Neuronal stem cell (in vitro differentiated cells): ENCODE measurements at regions not wholly inside any gene's neighbourhood (a gene's known extent, or its start where the extent isn't known, plus 50 kb on each side); places are given as distances from the start of the nearest gene placed in this dataset.
A peak's percentile ranks its signal among the peaks of the same experiment; 100 is the strongest.

Experiments
- DNase-seq: peaks from one replicate; pipeline ENCODE4 v3.0.0-alpha.2; 2013; ENCODE audit warnings: low spot score
- H2AFZ ChIP-seq: one replicate; pipeline ENCODE4 v1.6.1; 2013; ENCODE audit warnings: mild to moderate bottlenecking, low read length, inconsistent platforms
- H2AK5ac ChIP-seq: 2 replicates; pipeline ENCODE4 v1.6.1; 2013; ENCODE audit warnings: low read depth, mild to moderate bottlenecking, inconsistent platforms, low read length, moderate library complexity, mixed read lengths
- H2BK120ac ChIP-seq: 2 replicates; pipeline ENCODE4 v1.6.1; 2013; ENCODE audit warnings: low read depth, mild to moderate bottlenecking, inconsistent platforms, low read length, moderate library complexity, mixed read lengths
- H2BK12ac ChIP-seq: one replicate; pipeline ENCODE4 v1.6.1; 2013; ENCODE audit warnings: low read length, inconsistent platforms
- H2BK15ac ChIP-seq: 2 replicates; pipeline ENCODE4 v1.6.1; 2013; ENCODE audit warnings: mild to moderate bottlenecking, low read length, inconsistent platforms, mixed read lengths
- H2BK5ac ChIP-seq: one replicate; pipeline ENCODE4 v1.6.1; 2013; ENCODE audit warnings: inconsistent platforms, mild to moderate bottlenecking, low read length, moderate library complexity
- H3K14ac ChIP-seq: one replicate; pipeline ENCODE4 v1.6.1; 2013; ENCODE audit warnings: low read length, inconsistent platforms
- H3K18ac ChIP-seq: 2 replicates; pipeline ENCODE4 v1.6.1; 2013; ENCODE audit warnings: low read length, inconsistent platforms
- H3K23ac ChIP-seq: 2 replicates; pipeline ENCODE4 v1.6.1; 2013; ENCODE audit warnings: low read depth, mild to moderate bottlenecking, mixed read lengths, low read length, inconsistent platforms; ENCODE audit not compliant: poor library complexity
- H3K27ac ChIP-seq: replicated peaks from 3 replicates; pipeline ENCODE4 v1.5.1; 2013; ENCODE audit warnings: low read length, inconsistent platforms
- H3K27me3 ChIP-seq, 3 experiments: 2 replicates each; pipeline ENCODE4 v1.6.1; 2013; ENCODE audit warnings: low read length in 3 of 3, mild to moderate bottlenecking in 2 of 3, inconsistent platforms in 1 of 3, low read depth in 1 of 3, mixed read lengths in 1 of 3, moderate library complexity in 1 of 3; ENCODE audit not compliant: control insufficient read depth in 3 of 3, insufficient read depth in 3 of 3
- H3K36me3 ChIP-seq, 2 donors: replicated peaks in 1 of 2; 2 replicates each; pipeline ENCODE4 v1.6.1; 2013; ENCODE audit warnings: low read length in 2 of 2; ENCODE audit not compliant: control insufficient read depth in 2 of 2, insufficient read depth in 2 of 2
- H3K4ac ChIP-seq: 2 replicates; pipeline ENCODE4 v1.6.1; 2013; ENCODE audit warnings: inconsistent platforms, mild to moderate bottlenecking, low read length, moderate library complexity
- H3K4me1 ChIP-seq, 2 donors: 1 replicate in 1 of 2; 2 replicates in 1 of 2; pipeline ENCODE4 v1.6.1; 2013; ENCODE audit warnings: low read length in 2 of 2, low read depth in 1 of 2; ENCODE audit not compliant: control insufficient read depth in 2 of 2, insufficient read depth in 1 of 2
- H3K4me2 ChIP-seq: one replicate; pipeline ENCODE4 v1.6.1; 2013; ENCODE audit warnings: mild to moderate bottlenecking, low read length, inconsistent platforms; ENCODE audit not compliant: insufficient read depth, poor library complexity, severe bottlenecking
- H3K4me3 ChIP-seq, 2 donors: 2 replicates each; pipeline ENCODE4 v1.5.1; 2013; ENCODE audit warnings: low read length in 2 of 2, mild to moderate bottlenecking in 2 of 2, inconsistent platforms in 1 of 2, moderate library complexity in 1 of 2
- H3K79me1 ChIP-seq: one replicate; pipeline ENCODE4 v1.6.1; 2013; ENCODE audit warnings: low read depth, mild to moderate bottlenecking, inconsistent platforms, low read length, moderate library complexity
- H3K9ac ChIP-seq: one replicate; pipeline ENCODE4 v1.6.1; 2013; ENCODE audit warnings: mild to moderate bottlenecking, low read depth, low read length, inconsistent platforms; ENCODE audit not compliant: poor library complexity
- H3K9me3 ChIP-seq, 2 donors: replicated peaks in 1 of 2; 2 replicates each; pipeline versions ENCODE3 to v1.6.1; 2013; ENCODE audit warnings: low read length in 2 of 2, mild to moderate bottlenecking in 2 of 2, inconsistent platforms in 1 of 2, low read depth in 1 of 2, mixed read lengths in 1 of 2, moderate library complexity in 1 of 2; ENCODE audit not compliant: control insufficient read depth in 2 of 2, insufficient read depth in 1 of 2
- H4K8ac ChIP-seq: one replicate; pipeline ENCODE4 v1.6.1; 2013; ENCODE audit warnings: low read depth, mild to moderate bottlenecking, inconsistent platforms, low read length, moderate library complexity
- H4K91ac ChIP-seq: one replicate; pipeline ENCODE4 v1.6.1; 2013; ENCODE audit warnings: low read length, low read depth, mild to moderate bottlenecking, inconsistent platforms; ENCODE audit not compliant: poor library complexity
- WGBS, 2 donors: extraction: QIAGEN DNeasy Blood & Tissue Kit; methylation state at CpG; one replicate each; pipeline ENCODE4 v1.1.7; 2013; ENCODE audit warnings: missing lambda C conversion rate in 2 of 2, mixed read lengths in 1 of 2; ENCODE audit not compliant: insufficient read length in 2 of 2, insufficient replicate concordance in 1 of 2; ENCODE audit errors: extremely low coverage in 2 of 2; 5-methylcytosine and 5-hydroxymethylcytosine counted together

- peaks cover 15 to 16% of the 10 kb centered on the region in 2 donors for H3K4me1 ChIP-seq
- no peak overlapping the region for H3K18ac ChIP-seq
- H3K36me3 ChIP-seq: no peaks in the 10 kb centered on the region
- H2BK5ac ChIP-seq: no peak overlapping the region
- no peaks in the 10 kb centered on the region for H3K79me1 ChIP-seq
- H2BK12ac ChIP-seq: no peak overlapping the region
- H3K9ac ChIP-seq: no peak overlapping the region
- no peak overlapping the region for H2AK5ac ChIP-seq
- no peak overlapping the region for H2BK120ac ChIP-seq
- no peak overlapping the region for H2AFZ ChIP-seq
- no peak overlapping the region for H3K4ac ChIP-seq
- no peak overlapping the region for H4K91ac ChIP-seq
- H3K9me3 ChIP-seq: peaks cover 0 to 11% of the 10 kb centered on the region in 2 donors
- H3K27ac ChIP-seq: no peak overlapping the region
- no CpG with 5 or more reads among the region's 4 CpGs for WGBS, 2 donors
- DNase-seq: no peak
- no peak overlapping the region for H3K23ac ChIP-seq
- H2BK15ac ChIP-seq: no peak overlapping the region
- no peak overlapping the region for H3K4me2 ChIP-seq
- H4K8ac ChIP-seq: no peak overlapping the region
- H3K27me3 ChIP-seq: no peaks in the 10 kb centered on the region
- H3K4me3 ChIP-seq: no peak overlapping the region
- no peak overlapping the region for H3K14ac ChIP-seq
Measured at GRCh38 chr13:24045597-24045996, 114.9 kb upstream of the SPATA13 start.

DNA sequence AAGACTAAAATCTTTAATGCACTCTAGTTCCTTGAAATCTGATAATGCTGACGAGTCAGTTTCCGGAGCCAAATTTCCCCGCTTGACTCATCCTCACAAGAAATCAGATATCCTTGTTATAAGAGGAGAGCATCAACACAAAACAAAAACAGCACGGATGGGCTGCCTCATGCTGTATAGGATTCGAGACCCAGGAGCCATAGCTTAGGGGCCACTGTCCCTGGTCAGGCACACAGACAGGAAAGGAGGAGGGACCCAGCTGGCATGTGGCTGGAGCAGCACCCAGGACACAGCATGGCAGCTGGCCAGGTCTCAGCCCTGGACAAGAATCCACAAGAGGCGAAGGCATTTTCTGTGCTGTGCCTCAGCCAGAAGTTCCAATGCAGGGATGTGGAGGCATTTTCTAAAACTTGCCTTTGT lies 110.2 kb upstream of the SPATA13 start:
- no peak overlapping the region for H3K4ac ChIP-seq
- no peak overlapping the region for H2BK5ac ChIP-seq
- no peak overlapping the region for H3K23ac ChIP-seq
- no peak overlapping the region for H3K4me3 ChIP-seq
- no peak overlapping the region for H3K18ac ChIP-seq
- no peaks in the 10 kb centered on the region for H3K27me3 ChIP-seq
- H3K27ac ChIP-seq: no peak overlapping the region
- H3K79me1 ChIP-seq: no peaks in the 10 kb centered on the region
- H3K4me2 ChIP-seq: no peak overlapping the region
- peaks cover 3 to 8% of the 10 kb centered on the region in 2 donors for H3K4me1 ChIP-seq
- H2AK5ac ChIP-seq: no peak overlapping the region
- WGBS, 2 donors: no CpG with 5 or more reads among the region's 6 CpGs
- no peak for DNase-seq
- no peak overlapping the region for H2AFZ ChIP-seq
- H3K9me3 ChIP-seq: peaks cover 0 to 11% of the 10 kb centered on the region in 2 donors
- H3K9ac ChIP-seq: peak overlapping the region; percentile 44
- H2BK12ac ChIP-seq: no peak overlapping the region
- H4K8ac ChIP-seq: no peak overlapping the region
- H4K91ac ChIP-seq: no peak overlapping the region
- no peak overlapping the region for H2BK120ac ChIP-seq
- H3K14ac ChIP-seq: no peak overlapping the region
- H2BK15ac ChIP-seq: no peak overlapping the region
- H3K36me3 ChIP-seq: no peaks in the 10 kb centered on the region

GRCh38 chr13:24050796-24051715 lies 109.5 kb upstream of the SPATA13 start:
- H3K9me3 ChIP-seq: peaks cover 0 to 11% of the 10 kb centered on the region in 2 donors
- no peaks in the 10 kb centered on the region for H3K79me1 ChIP-seq
- H2AK5ac ChIP-seq: no peak overlapping the region
- no peak overlapping the region for H3K4me3 ChIP-seq
- peaks cover 3 to 8% of the 10 kb centered on the region in 2 donors for H3K4me1 ChIP-seq
- no peak overlapping the region for H4K8ac ChIP-seq
- H2BK5ac ChIP-seq: no peak overlapping the region
- WGBS, 2 donors: no CpG with 5 or more reads among the region's 10 CpGs
- no peak overlapping the region for H2AFZ ChIP-seq
- H2BK15ac ChIP-seq: peak overlapping the region; percentile 35
- H3K4me2 ChIP-seq: no peak overlapping the region
- no peak overlapping the region for H2BK12ac ChIP-seq
- H3K27ac ChIP-seq: no peak overlapping the region
- no peak overlapping the region for H3K23ac ChIP-seq
- no peak overlapping the region for H4K91ac ChIP-seq
- H3K27me3 ChIP-seq: no peaks in the 10 kb centered on the region
- no peak overlapping the region for H3K9ac ChIP-seq
- no peak overlapping the region for H3K4ac ChIP-seq
- no peak for DNase-seq
- no peak overlapping the region for H3K18ac ChIP-seq
- H2BK120ac ChIP-seq: no peak overlapping the region
- H3K14ac ChIP-seq: no peak overlapping the region
- no peaks in the 10 kb centered on the region for H3K36me3 ChIP-seq
